SK-N-SH treated with all-trans-retinoic acid at 6 μM for 48 hours (cell line): ENCODE measurements at regions not wholly inside any gene's neighbourhood (a gene's known extent, or its start where the extent isn't known, plus 50 kb on each side); places are given as distances from the start of the nearest gene placed in this dataset.

Experiments used
- ATAC-seq: fragments of 200-7000 bp; cut with Tn5 transposase; 3 replicates; pipeline ENCODE4 v1.9.1; 2020; ENCODE audit warnings: mild to moderate bottlenecking, moderate library complexity
- ARNTL ChIP-seq: fragments of 450-650 bp; formaldehyde crosslinking; IDR thresholded peaks from 2 replicates; pipeline ENCODE4 v1.5.0; 2020; ENCODE audit warnings: low read depth, mild to moderate bottlenecking, moderate library complexity, borderline replicate concordance
- BACH2 ChIP-seq: fragments of 250-450 bp; sonication (Bioruptor Pico); IDR thresholded peaks from 2 replicates; pipeline ENCODE4 v1.9.0; 2021; ENCODE audit warnings: mild to moderate bottlenecking, borderline replicate concordance
- CSDC2 ChIP-seq: fragments of 250-450 bp; sonication (Bioruptor Pico); IDR thresholded peaks from 2 replicates; pipeline ENCODE4 v1.5.0; 2020; ENCODE audit warnings: mild to moderate bottlenecking, moderate library complexity
- ESRRG ChIP-seq: fragments of 250-450 bp; sonication (Bioruptor Pico); IDR thresholded peaks from 2 replicates; pipeline ENCODE4 v1.6.1; 2021; ENCODE audit warnings: mild to moderate bottlenecking
- GLIS3 ChIP-seq: fragments of 250-450 bp; sonication (Bioruptor Pico); IDR thresholded peaks from 2 replicates; pipeline ENCODE4 v1.5.0; 2020; ENCODE audit warnings: mild to moderate bottlenecking, moderate library complexity
- ISL1 ChIP-seq: fragments of 250-450 bp; sonication (Bioruptor Pico); IDR thresholded peaks from 2 replicates; pipeline ENCODE4 v2.1.2; 2022; ENCODE audit warnings: mild to moderate bottlenecking, moderate library complexity
- OSR1 ChIP-seq: fragments of 250-450 bp; sonication (Bioruptor Pico); IDR thresholded peaks from 2 replicates; pipeline ENCODE4 v1.8.0; 2022; ENCODE audit warnings: moderate library complexity, mild to moderate bottlenecking, inconsistent platforms
- PPARA ChIP-seq: fragments of 250-450 bp; sonication (Bioruptor Pico); IDR thresholded peaks from 2 replicates; pipeline ENCODE4 v1.5.0; 2020; ENCODE audit warnings: mild to moderate bottlenecking, borderline replicate concordance
- RARB ChIP-seq: fragments of 250-450 bp; sonication (Bioruptor Pico); IDR thresholded peaks from 2 replicates; pipeline ENCODE4 v1.8.0; 2021; ENCODE audit warnings: mild to moderate bottlenecking, moderate library complexity
- SNAI2 ChIP-seq: fragments of 250-450 bp; sonication (Bioruptor Pico); IDR thresholded peaks from 2 replicates; pipeline ENCODE4 v1.5.0; 2020; ENCODE audit warnings: mild to moderate bottlenecking, moderate library complexity
- TOX ChIP-seq: fragments of 250-450 bp; sonication (Bioruptor Pico); IDR thresholded peaks from 2 replicates; pipeline ENCODE4 v1.8.0; 2021; ENCODE audit warnings: mild to moderate bottlenecking, moderate library complexity, borderline replicate concordance
- ZFP3 ChIP-seq: fragments of 250-450 bp; sonication (Bioruptor Pico); IDR thresholded peaks from 2 replicates; pipeline ENCODE4 v1.5.0; 2020; ENCODE audit warnings: mild to moderate bottlenecking, moderate library complexity
- ZFP30 ChIP-seq: fragments of 450-650 bp; formaldehyde crosslinking; IDR thresholded peaks from 2 replicates; pipeline ENCODE4 v1.5.0; 2022; ENCODE audit warnings: mild to moderate bottlenecking, moderate library complexity
- ZNF565 ChIP-seq: fragments of 450-650 bp; formaldehyde crosslinking; conservative IDR thresholded peaks from 2 replicates; pipeline ENCODE4 v1.5.0; 2020; ENCODE audit warnings: low read depth, mild to moderate bottlenecking, moderate library complexity
- ZNF70 ChIP-seq: fragments of 450-650 bp; formaldehyde crosslinking; IDR thresholded peaks from 2 replicates; pipeline ENCODE4 v1.5.0; 2020; ENCODE audit warnings: mild to moderate bottlenecking, moderate library complexity
- ZNF8 ChIP-seq: fragments of 450-650 bp; formaldehyde crosslinking; IDR thresholded peaks from 2 replicates; pipeline ENCODE4 v1.5.0; 2020; ENCODE audit warnings: mild to moderate bottlenecking, moderate library complexity
- TF ChIP-seq, protein P1 (sequence below): fragments of 250-450 bp; sonication (Bioruptor Pico); IDR thresholded peaks from 2 replicates; pipeline ENCODE4 v1.5.1; 2021; ENCODE audit warnings: mild to moderate bottlenecking, moderate library complexity
- TF ChIP-seq, protein P2 (sequence below): fragments of 250-450 bp; sonication (Bioruptor Pico); IDR thresholded peaks from 2 replicates; pipeline ENCODE4 v1.5.0; 2020; ENCODE audit warnings: mild to moderate bottlenecking, moderate library complexity
- TF ChIP-seq, protein P3 (sequence below): fragments of 250-450 bp; sonication (Bioruptor Pico); IDR thresholded peaks from 2 replicates; pipeline ENCODE4 v1.5.1; 2020; ENCODE audit warnings: low read depth, mild to moderate bottlenecking, moderate library complexity
- TF ChIP-seq, protein P4 (sequence below): fragments of 250-450 bp; sonication (Bioruptor Pico); IDR thresholded peaks from 2 replicates; pipeline ENCODE4 v1.8.0; 2020; ENCODE audit warnings: mild to moderate bottlenecking, moderate library complexity, borderline replicate concordance
- TF ChIP-seq, protein P5 (sequence below): fragments of 250-450 bp; sonication (Bioruptor Pico); IDR thresholded peaks from 2 replicates; pipeline ENCODE4 v1.8.0; 2021; ENCODE audit warnings: low read depth, mild to moderate bottlenecking, moderate library complexity, borderline replicate concordance

DNA sequence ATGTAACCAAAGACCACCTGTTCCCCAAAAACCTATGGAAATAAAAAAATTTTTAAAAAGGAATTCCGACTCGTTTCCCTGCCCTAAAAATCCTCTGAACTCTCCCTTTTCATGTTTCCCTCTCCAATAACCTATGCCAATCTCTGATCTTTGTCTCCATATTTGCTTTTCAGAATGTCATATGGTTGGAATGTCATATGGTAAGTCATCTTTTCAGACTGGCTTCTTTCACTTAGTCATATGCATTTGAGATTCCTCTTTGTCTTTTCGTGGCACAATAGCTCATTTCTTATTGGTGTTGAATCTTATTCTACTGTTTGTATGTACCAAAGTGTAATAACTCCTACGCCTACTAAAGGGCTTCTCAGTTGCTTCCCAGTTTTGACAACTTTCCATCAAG is 117.5 kb downstream of the BACH1 start:
- TF ChIP-seq TOX (CRISPR knock-in tag) = no peak
- TF ChIP-seq PPARA (CRISPR knock-in tag) = no peak
- TF ChIP-seq ZNF8 (CRISPR knock-in tag) = no peak
- TF ChIP-seq ZNF565 (CRISPR knock-in tag) = no peak
- TF ChIP-seq ISL1 (CRISPR knock-in tag) = no peak
- TF ChIP-seq CSDC2 (CRISPR knock-in tag) = no peak
- ATAC-seq = no peak

DNA sequence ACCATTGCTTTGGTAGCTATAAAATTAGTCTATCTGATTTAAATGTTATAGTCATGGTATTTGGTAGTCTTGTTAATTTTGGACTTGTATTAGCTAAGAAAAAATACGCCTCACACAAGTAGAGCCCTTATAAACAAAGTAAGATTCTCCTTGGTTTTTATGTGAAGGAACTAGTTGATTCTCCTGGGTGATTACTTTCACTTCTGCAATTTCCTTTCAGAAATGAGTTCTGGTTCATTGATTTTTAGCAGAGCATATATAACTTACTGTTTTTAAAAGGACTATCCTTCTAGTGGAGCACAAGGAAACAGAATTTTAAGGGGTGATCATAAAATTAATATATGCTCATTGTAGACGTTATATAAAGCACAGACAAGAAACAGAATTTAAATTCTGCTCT is 120.1 kb downstream of the BACH1 start:
- ATAC-seq = no peak
- TF ChIP-seq ZNF8 (CRISPR knock-in tag) = no peak
- TF ChIP-seq BACH2 = no peak
- no peak for TF ChIP-seq ESRRG
- TF ChIP-seq ZFP30 (CRISPR knock-in tag) = no peak
- no peak for TF ChIP-seq TOX (CRISPR knock-in tag)
- TF ChIP-seq ARNTL (CRISPR knock-in tag) = no peak
- no peak for TF ChIP-seq ZFP3 (CRISPR knock-in tag)
- TF ChIP-seq, protein P1, sequence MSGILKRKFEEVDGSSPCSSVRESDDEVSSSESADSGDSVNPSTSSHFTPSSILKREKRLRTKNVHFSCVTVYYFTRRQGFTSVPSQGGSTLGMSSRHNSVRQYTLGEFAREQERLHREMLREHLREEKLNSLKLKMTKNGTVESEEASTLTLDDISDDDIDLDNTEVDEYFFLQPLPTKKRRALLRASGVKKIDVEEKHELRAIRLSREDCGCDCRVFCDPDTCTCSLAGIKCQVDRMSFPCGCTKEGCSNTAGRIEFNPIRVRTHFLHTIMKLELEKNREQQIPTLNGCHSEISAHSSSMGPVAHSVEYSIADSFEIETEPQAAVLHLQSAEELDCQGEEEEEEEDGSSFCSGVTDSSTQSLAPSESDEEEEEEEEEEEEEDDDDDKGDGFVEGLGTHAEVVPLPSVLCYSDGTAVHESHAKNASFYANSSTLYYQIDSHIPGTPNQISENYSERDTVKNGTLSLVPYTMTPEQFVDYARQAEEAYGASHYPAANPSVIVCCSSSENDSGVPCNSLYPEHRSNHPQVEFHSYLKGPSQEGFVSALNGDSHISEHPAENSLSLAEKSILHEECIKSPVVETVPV (CRISPR knock-in tag) = no peak
- no peak for TF ChIP-seq RARB
- TF ChIP-seq, protein P2, sequence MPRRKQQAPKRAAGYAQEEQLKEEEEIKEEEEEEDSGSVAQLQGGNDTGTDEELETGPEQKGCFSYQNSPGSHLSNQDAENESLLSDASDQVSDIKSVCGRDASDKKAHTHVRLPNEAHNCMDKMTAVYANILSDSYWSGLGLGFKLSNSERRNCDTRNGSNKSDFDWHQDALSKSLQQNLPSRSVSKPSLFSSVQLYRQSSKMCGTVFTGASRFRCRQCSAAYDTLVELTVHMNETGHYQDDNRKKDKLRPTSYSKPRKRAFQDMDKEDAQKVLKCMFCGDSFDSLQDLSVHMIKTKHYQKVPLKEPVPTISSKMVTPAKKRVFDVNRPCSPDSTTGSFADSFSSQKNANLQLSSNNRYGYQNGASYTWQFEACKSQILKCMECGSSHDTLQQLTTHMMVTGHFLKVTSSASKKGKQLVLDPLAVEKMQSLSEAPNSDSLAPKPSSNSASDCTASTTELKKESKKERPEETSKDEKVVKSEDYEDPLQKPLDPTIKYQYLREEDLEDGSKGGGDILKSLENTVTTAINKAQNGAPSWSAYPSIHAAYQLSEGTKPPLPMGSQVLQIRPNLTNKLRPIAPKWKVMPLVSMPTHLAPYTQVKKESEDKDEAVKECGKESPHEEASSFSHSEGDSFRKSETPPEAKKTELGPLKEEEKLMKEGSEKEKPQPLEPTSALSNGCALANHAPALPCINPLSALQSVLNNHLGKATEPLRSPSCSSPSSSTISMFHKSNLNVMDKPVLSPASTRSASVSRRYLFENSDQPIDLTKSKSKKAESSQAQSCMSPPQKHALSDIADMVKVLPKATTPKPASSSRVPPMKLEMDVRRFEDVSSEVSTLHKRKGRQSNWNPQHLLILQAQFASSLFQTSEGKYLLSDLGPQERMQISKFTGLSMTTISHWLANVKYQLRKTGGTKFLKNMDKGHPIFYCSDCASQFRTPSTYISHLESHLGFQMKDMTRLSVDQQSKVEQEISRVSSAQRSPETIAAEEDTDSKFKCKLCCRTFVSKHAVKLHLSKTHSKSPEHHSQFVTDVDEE (CRISPR knock-in tag) = no peak
- TF ChIP-seq, protein P3, sequence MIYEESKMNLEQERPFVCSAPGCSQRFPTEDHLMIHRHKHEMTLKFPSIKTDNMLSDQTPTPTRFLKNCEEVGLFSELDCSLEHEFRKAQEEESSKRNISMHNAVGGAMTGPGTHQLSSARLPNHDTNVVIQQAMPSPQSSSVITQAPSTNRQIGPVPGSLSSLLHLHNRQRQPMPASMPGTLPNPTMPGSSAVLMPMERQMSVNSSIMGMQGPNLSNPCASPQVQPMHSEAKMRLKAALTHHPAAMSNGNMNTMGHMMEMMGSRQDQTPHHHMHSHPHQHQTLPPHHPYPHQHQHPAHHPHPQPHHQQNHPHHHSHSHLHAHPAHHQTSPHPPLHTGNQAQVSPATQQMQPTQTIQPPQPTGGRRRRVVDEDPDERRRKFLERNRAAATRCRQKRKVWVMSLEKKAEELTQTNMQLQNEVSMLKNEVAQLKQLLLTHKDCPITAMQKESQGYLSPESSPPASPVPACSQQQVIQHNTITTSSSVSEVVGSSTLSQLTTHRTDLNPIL (CRISPR knock-in tag) = no peak
- no peak for TF ChIP-seq GLIS3 (CRISPR knock-in tag)

DNA sequence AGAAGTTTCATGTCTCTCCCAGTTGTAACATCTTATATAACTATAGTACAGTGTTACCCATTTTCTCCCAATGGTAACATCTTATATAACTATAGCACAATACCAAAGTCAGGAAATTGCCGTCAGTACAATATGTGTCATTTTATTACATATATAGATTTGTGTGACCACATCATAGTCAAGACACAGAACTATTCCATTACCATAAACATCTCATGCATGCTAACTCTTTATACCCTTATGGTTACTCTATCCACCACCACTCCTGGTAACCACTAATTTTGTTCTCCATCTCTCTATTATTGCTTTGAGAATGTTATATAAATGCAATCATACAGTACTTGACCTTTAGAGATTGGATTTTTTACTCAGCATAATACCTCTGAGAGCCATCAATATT is 120.7 kb downstream of the BACH1 start:
- no peak for ATAC-seq
- no peak for TF ChIP-seq ZNF70 (CRISPR knock-in tag)
- TF ChIP-seq CSDC2 (CRISPR knock-in tag) = no peak
- TF ChIP-seq, protein P2 (CRISPR knock-in tag) = no peak
- TF ChIP-seq, protein P4, sequence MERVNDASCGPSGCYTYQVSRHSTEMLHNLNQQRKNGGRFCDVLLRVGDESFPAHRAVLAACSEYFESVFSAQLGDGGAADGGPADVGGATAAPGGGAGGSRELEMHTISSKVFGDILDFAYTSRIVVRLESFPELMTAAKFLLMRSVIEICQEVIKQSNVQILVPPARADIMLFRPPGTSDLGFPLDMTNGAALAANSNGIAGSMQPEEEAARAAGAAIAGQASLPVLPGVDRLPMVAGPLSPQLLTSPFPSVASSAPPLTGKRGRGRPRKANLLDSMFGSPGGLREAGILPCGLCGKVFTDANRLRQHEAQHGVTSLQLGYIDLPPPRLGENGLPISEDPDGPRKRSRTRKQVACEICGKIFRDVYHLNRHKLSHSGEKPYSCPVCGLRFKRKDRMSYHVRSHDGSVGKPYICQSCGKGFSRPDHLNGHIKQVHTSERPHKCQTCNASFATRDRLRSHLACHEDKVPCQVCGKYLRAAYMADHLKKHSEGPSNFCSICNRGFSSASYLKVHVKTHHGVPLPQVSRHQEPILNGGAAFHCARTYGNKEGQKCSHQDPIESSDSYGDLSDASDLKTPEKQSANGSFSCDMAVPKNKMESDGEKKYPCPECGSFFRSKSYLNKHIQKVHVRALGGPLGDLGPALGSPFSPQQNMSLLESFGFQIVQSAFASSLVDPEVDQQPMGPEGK (CRISPR knock-in tag) = no peak
- TF ChIP-seq, protein P1 (CRISPR knock-in tag) = no peak
- TF ChIP-seq SNAI2 (CRISPR knock-in tag) = no peak
- TF ChIP-seq, protein P5, sequence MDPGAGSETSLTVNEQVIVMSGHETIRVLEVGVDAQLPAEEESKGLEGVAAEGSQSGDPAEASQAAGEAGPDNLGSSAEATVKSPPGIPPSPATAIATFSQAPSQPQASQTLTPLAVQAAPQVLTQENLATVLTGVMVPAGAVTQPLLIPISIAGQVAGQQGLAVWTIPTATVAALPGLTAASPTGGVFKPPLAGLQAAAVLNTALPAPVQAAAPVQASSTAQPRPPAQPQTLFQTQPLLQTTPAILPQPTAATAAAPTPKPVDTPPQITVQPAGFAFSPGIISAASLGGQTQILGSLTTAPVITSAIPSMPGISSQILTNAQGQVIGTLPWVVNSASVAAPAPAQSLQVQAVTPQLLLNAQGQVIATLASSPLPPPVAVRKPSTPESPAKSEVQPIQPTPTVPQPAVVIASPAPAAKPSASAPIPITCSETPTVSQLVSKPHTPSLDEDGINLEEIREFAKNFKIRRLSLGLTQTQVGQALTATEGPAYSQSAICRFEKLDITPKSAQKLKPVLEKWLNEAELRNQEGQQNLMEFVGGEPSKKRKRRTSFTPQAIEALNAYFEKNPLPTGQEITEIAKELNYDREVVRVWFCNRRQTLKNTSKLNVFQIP (CRISPR knock-in tag) = no peak
- no peak for TF ChIP-seq ZNF565 (CRISPR knock-in tag)
- no peak for TF ChIP-seq PPARA (CRISPR knock-in tag)
- TF ChIP-seq OSR1 (CRISPR knock-in tag) = no peak
- TF ChIP-seq, protein P3 (CRISPR knock-in tag) = no peak
- TF ChIP-seq ZFP3 (CRISPR knock-in tag) = no peak
- TF ChIP-seq RARB = no peak
- TF ChIP-seq ZNF8 (CRISPR knock-in tag) = no peak
